NCI-H1048 (cell line): ENCODE measurements at regions not wholly inside any gene's neighbourhood (a gene's known extent, or its start where the extent isn't known, plus 50 kb on each side); places are given as distances from the start of the nearest gene placed in this dataset.
"Not testable (repeated sequence)": the region's sequence is repeated elsewhere in the genome, so short reads cannot be mapped to it uniquely, and the experiment has no call there.

ENCODE experiments used
- DNase-seq: peaks from one replicate; lab custom pipeline; 2025; lab: John Stamatoyannopoulos, UW

GRCh38 chr6:81344026-81344425, 408.5 kb downstream of the TENT5A start:
- DNase-seq: not testable (repeated sequence)

- DNase-seq: no peak
Measured at GRCh38 chr6:81340946-81341345, 411.5 kb downstream of the TENT5A start.

GRCh38 chr6:81331526-81331925, 421.0 kb downstream of the TENT5A start:
- DNase-seq: no peak

- DNase-seq: no peak
Measured at GRCh38 chr6:81328700-81329099, 423.8 kb downstream of the TENT5A start.

GRCh38 chr6:81326881-81327561, 425.5 kb downstream of the TENT5A start:
- DNase-seq: no peak

- no peak for DNase-seq
Measured at GRCh38 chr6:81309811-81310210, 442.7 kb downstream of the TENT5A start.

- no peak for DNase-seq
Measured at GRCh38 chr6:81308577-81309279, 443.8 kb downstream of the TENT5A start.

- no peak for DNase-seq
Measured at GRCh38 chr6:81307651-81308214, 444.7 kb downstream of the TENT5A start.

GRCh38 chr6:81304466-81304865, 448.0 kb downstream of the TENT5A start:
- DNase-seq: no peak

GRCh38 chr6:81300961-81301360, 451.5 kb downstream of the TENT5A start:
- DNase-seq: no peak

GRCh38 chr6:81298751-81299150, 453.7 kb downstream of the TENT5A start:
- DNase-seq: no peak

GRCh38 chr6:81295310-81295709, 457.2 kb downstream of the TENT5A start:
- DNase-seq: no peak

- DNase-seq: no peak
Measured at GRCh38 chr6:81293896-81294295, 458.6 kb downstream of the TENT5A start.

GRCh38 chr6:81289229-81289628, 463.3 kb downstream of the TENT5A start:
- DNase-seq: no peak

- DNase-seq: no peak
Measured at GRCh38 chr6:81265106-81265505, 487.4 kb downstream of the TENT5A start.

GRCh38 chr6:81263531-81264168, 488.8 kb downstream of the TENT5A start:
- DNase-seq: no peak

GRCh38 chr6:81262656-81263055, 489.8 kb downstream of the TENT5A start:
- DNase-seq: no peak

GRCh38 chr6:81256223-81256622, 496.3 kb downstream of the TENT5A start:
- DNase-seq: not testable (repeated sequence)

GRCh38 chr6:81253821-81254220, 498.7 kb downstream of the TENT5A start:
- DNase-seq: no peak

GRCh38 chr6:81252231-81252630, 500.2 kb downstream of the TENT5A start:
- DNase-seq: no peak

GRCh38 chr6:81246200-81246599, 506.3 kb downstream of the TENT5A start:
- DNase-seq: no peak

GRCh38 chr6:81242624-81243023, 509.9 kb downstream of the TENT5A start:
- DNase-seq: no peak
